SK-N-SH treated with all-trans-retinoic acid at 6 μM for 48 hours (cell line): ENCODE measurements at regions not wholly inside any gene's neighbourhood (a gene's known extent, or its start where the extent isn't known, plus 50 kb on each side); places are given as distances from the start of the nearest gene placed in this dataset.

Experiments used
- ATAC-seq: fragments of 200-7000 bp; cut with Tn5 transposase; 3 replicates; pipeline ENCODE4 v1.9.1; 2020; ENCODE audit warnings: mild to moderate bottlenecking, moderate library complexity
- ARNTL ChIP-seq: fragments of 450-650 bp; formaldehyde crosslinking; IDR thresholded peaks from 2 replicates; pipeline ENCODE4 v1.5.0; 2020; ENCODE audit warnings: low read depth, mild to moderate bottlenecking, moderate library complexity, borderline replicate concordance
- BACH2 ChIP-seq: fragments of 250-450 bp; sonication (Bioruptor Pico); IDR thresholded peaks from 2 replicates; pipeline ENCODE4 v1.9.0; 2021; ENCODE audit warnings: mild to moderate bottlenecking, borderline replicate concordance
- CREB5 ChIP-seq: fragments of 250-450 bp; sonication (Bioruptor Pico); IDR thresholded peaks from 2 replicates; pipeline ENCODE4 v1.5.1; 2020; ENCODE audit warnings: low read depth, mild to moderate bottlenecking, moderate library complexity
- CSRNP3 ChIP-seq: fragments of 250-450 bp; sonication (Bioruptor Pico); IDR thresholded peaks from 2 replicates; pipeline ENCODE4 v1.5.1; 2021; ENCODE audit warnings: mild to moderate bottlenecking, moderate library complexity
- ESRRG ChIP-seq: fragments of 250-450 bp; sonication (Bioruptor Pico); IDR thresholded peaks from 2 replicates; pipeline ENCODE4 v1.6.1; 2021; ENCODE audit warnings: mild to moderate bottlenecking
- GLIS3 ChIP-seq: fragments of 250-450 bp; sonication (Bioruptor Pico); IDR thresholded peaks from 2 replicates; pipeline ENCODE4 v1.5.0; 2020; ENCODE audit warnings: mild to moderate bottlenecking, moderate library complexity
- OSR1 ChIP-seq: fragments of 250-450 bp; sonication (Bioruptor Pico); IDR thresholded peaks from 2 replicates; pipeline ENCODE4 v1.8.0; 2022; ENCODE audit warnings: moderate library complexity, mild to moderate bottlenecking, inconsistent platforms
- PATZ1 ChIP-seq: fragments of 250-450 bp; sonication (Bioruptor Pico); IDR thresholded peaks from 2 replicates; pipeline ENCODE4 v1.8.0; 2020; ENCODE audit warnings: mild to moderate bottlenecking, moderate library complexity, borderline replicate concordance
- POU6F1 ChIP-seq: fragments of 250-450 bp; sonication (Bioruptor Pico); IDR thresholded peaks from 2 replicates; pipeline ENCODE4 v1.8.0; 2021; ENCODE audit warnings: low read depth, mild to moderate bottlenecking, moderate library complexity, borderline replicate concordance
- PPARA ChIP-seq: fragments of 250-450 bp; sonication (Bioruptor Pico); IDR thresholded peaks from 2 replicates; pipeline ENCODE4 v1.5.0; 2020; ENCODE audit warnings: mild to moderate bottlenecking, borderline replicate concordance
- RARB ChIP-seq: fragments of 250-450 bp; sonication (Bioruptor Pico); IDR thresholded peaks from 2 replicates; pipeline ENCODE4 v1.8.0; 2021; ENCODE audit warnings: mild to moderate bottlenecking, moderate library complexity
- SNAI2 ChIP-seq: fragments of 250-450 bp; sonication (Bioruptor Pico); IDR thresholded peaks from 2 replicates; pipeline ENCODE4 v1.5.0; 2020; ENCODE audit warnings: mild to moderate bottlenecking, moderate library complexity
- TOX ChIP-seq: fragments of 250-450 bp; sonication (Bioruptor Pico); IDR thresholded peaks from 2 replicates; pipeline ENCODE4 v1.8.0; 2021; ENCODE audit warnings: mild to moderate bottlenecking, moderate library complexity, borderline replicate concordance
- TSHZ2 ChIP-seq: fragments of 250-450 bp; sonication (Bioruptor Pico); IDR thresholded peaks from 2 replicates; pipeline ENCODE4 v1.5.0; 2020; ENCODE audit warnings: mild to moderate bottlenecking, moderate library complexity
- ZC3H10 ChIP-seq: fragments of 250-450 bp; sonication (Bioruptor Pico); IDR thresholded peaks from 2 replicates; pipeline ENCODE4 v1.5.1; 2021; ENCODE audit warnings: mild to moderate bottlenecking, moderate library complexity
- ZFP3 ChIP-seq: fragments of 250-450 bp; sonication (Bioruptor Pico); IDR thresholded peaks from 2 replicates; pipeline ENCODE4 v1.5.0; 2020; ENCODE audit warnings: mild to moderate bottlenecking, moderate library complexity
- ZFP30 ChIP-seq: fragments of 450-650 bp; formaldehyde crosslinking; IDR thresholded peaks from 2 replicates; pipeline ENCODE4 v1.5.0; 2022; ENCODE audit warnings: mild to moderate bottlenecking, moderate library complexity
- ZNF565 ChIP-seq: fragments of 450-650 bp; formaldehyde crosslinking; conservative IDR thresholded peaks from 2 replicates; pipeline ENCODE4 v1.5.0; 2020; ENCODE audit warnings: low read depth, mild to moderate bottlenecking, moderate library complexity
- ZNF70 ChIP-seq: fragments of 450-650 bp; formaldehyde crosslinking; IDR thresholded peaks from 2 replicates; pipeline ENCODE4 v1.5.0; 2020; ENCODE audit warnings: mild to moderate bottlenecking, moderate library complexity
- ZNF8 ChIP-seq: fragments of 450-650 bp; formaldehyde crosslinking; IDR thresholded peaks from 2 replicates; pipeline ENCODE4 v1.5.0; 2020; ENCODE audit warnings: mild to moderate bottlenecking, moderate library complexity

GRCh38 chr11:105233285-105233684 is 93.7 kb upstream of the CARD18 start:
- TF ChIP-seq TSHZ2 (CRISPR knock-in tag) = no peak
- TF ChIP-seq ZNF70 = no peak
- TF ChIP-seq PPARA (CRISPR knock-in tag) = no peak
- TF ChIP-seq POU6F1 (CRISPR knock-in tag) = no peak
- no peak for TF ChIP-seq ZNF8 (CRISPR knock-in tag)
- TF ChIP-seq BACH2 (CRISPR knock-in tag) = no peak
- TF ChIP-seq RARB (CRISPR knock-in tag) = no peak
- TF ChIP-seq ZNF565 (CRISPR knock-in tag) = no peak
- TF ChIP-seq GLIS3 (CRISPR knock-in tag) = no peak
- TF ChIP-seq ARNTL = no peak
- no peak for TF ChIP-seq CREB5 (CRISPR knock-in tag)
- TF ChIP-seq PATZ1 (CRISPR knock-in tag) = no peak
- no peak for ATAC-seq

GRCh38 chr11:105232021-105232420 is 92.5 kb upstream of the CARD18 start:
- TF ChIP-seq ZFP3 (CRISPR knock-in tag) (no peak), ARNTL (no peak), TOX (CRISPR knock-in tag) (no peak), OSR1 (no peak), PPARA (CRISPR knock-in tag) (no peak), RARB (CRISPR knock-in tag) (no peak), SNAI2 (no peak), ZFP30 (CRISPR knock-in tag) (no peak), BACH2 (CRISPR knock-in tag) (no peak), ESRRG (no peak), CSRNP3 (CRISPR knock-in tag) (no peak), ZC3H10 (CRISPR knock-in tag) (no peak)
- ATAC-seq = no peak

- TF ChIP-seq CSRNP3 (CRISPR knock-in tag) (no peak), ZNF8 (CRISPR knock-in tag) (no peak)
- no peak for ATAC-seq
Measured at GRCh38 chr11:105230586-105230985, 91.0 kb upstream of the CARD18 start.
